ENCODE measurements at regions not wholly inside any gene's neighbourhood (a gene's known extent, or its start where the extent isn't known, plus 50 kb on each side); places are given as distances from the start of the nearest gene placed in this dataset.

- Histone ChIP-seq H3K9me3 (ENCODE audit: control insufficient read depth, insufficient read depth, low read length) (no peaks in the 10 kb centered on the region), H3K4me1 (ENCODE audit: control insufficient read depth, insufficient read depth, low read length) (no peaks in the 10 kb centered on the region), H3K4me3 (ENCODE audit: low read depth, low read length) (no peak overlapping the region)
Observed at GRCh38 chr2:121881950-121882349, 126.5 kb downstream of the TSN start.

GRCh38 chr2:121884078-121884477, 128.6 kb downstream of the TSN start:
- Histone ChIP-seq H3K36me3 (ENCODE audit: control insufficient read depth, insufficient read depth, low read length) (peaks cover 4% of the 10 kb centered on the region), H3K9me3 (ENCODE audit: control insufficient read depth, insufficient read depth, low read length) (no peaks in the 10 kb centered on the region), H3K4me3 (ENCODE audit: low read depth, low read length) (no peak overlapping the region), H3K9ac (ENCODE audit: low read depth, low read length) (no peak overlapping the region), H3K4me1 (ENCODE audit: control insufficient read depth, insufficient read depth, low read length) (no peaks in the 10 kb centered on the region), H3K27me3 (ENCODE audit: control insufficient read depth, insufficient read depth, low read length) (no peaks in the 10 kb centered on the region)

More at GRCh38 chr2:121881950-121882349, 126.5 kb downstream of the TSN start:
- Histone ChIP-seq H3K27me3 (ENCODE audit: control insufficient read depth, insufficient read depth, low read length) (no peaks in the 10 kb centered on the region), H3K36me3 (ENCODE audit: control insufficient read depth, insufficient read depth, low read length) (peaks cover 4% of the 10 kb centered on the region), H3K9ac (ENCODE audit: low read depth, low read length) (no peak overlapping the region)

GRCh38 chr2:121884511-121884921, 129.1 kb downstream of the TSN start:
- no peaks in the 10 kb centered on the region for H3K27me3 ChIP-seq (ENCODE audit: control insufficient read depth, insufficient read depth, low read length)
- peaks cover 4% of the 10 kb centered on the region for H3K36me3 ChIP-seq (ENCODE audit: control insufficient read depth, insufficient read depth, low read length)
- H3K4me3 ChIP-seq (ENCODE audit: low read depth, low read length): no peak overlapping the region
- H3K9ac ChIP-seq (ENCODE audit: low read depth, low read length): no peak overlapping the region
- no peaks in the 10 kb centered on the region for H3K9me3 ChIP-seq (ENCODE audit: control insufficient read depth, insufficient read depth, low read length)
- H3K4me1 ChIP-seq (ENCODE audit: control insufficient read depth, insufficient read depth, low read length): no peaks in the 10 kb centered on the region

- Histone ChIP-seq H3K36me3 (ENCODE audit: control insufficient read depth, insufficient read depth, low read length) (peaks cover 4% of the 10 kb centered on the region), H3K4me1 (ENCODE audit: control insufficient read depth, insufficient read depth, low read length) (no peaks in the 10 kb centered on the region), H3K9me3 (ENCODE audit: control insufficient read depth, insufficient read depth, low read length) (no peaks in the 10 kb centered on the region), H3K4me3 (ENCODE audit: low read depth, low read length) (no peak overlapping the region), H3K9ac (ENCODE audit: low read depth, low read length) (no peak overlapping the region), H3K27me3 (ENCODE audit: control insufficient read depth, insufficient read depth, low read length) (no peaks in the 10 kb centered on the region)
Observed at GRCh38 chr2:121886059-121886458, 130.6 kb downstream of the TSN start.

- Histone ChIP-seq H3K4me1 (ENCODE audit: control insufficient read depth, insufficient read depth, low read length) (no peaks in the 10 kb centered on the region), H3K4me3 (ENCODE audit: low read depth, low read length) (no peak overlapping the region), H3K36me3 (ENCODE audit: control insufficient read depth, insufficient read depth, low read length) (peaks cover 4% of the 10 kb centered on the region), H3K9me3 (ENCODE audit: control insufficient read depth, insufficient read depth, low read length) (no peaks in the 10 kb centered on the region), H3K9ac (ENCODE audit: low read depth, low read length) (no peak overlapping the region), H3K27me3 (ENCODE audit: control insufficient read depth, insufficient read depth, low read length) (no peaks in the 10 kb centered on the region)
Observed at GRCh38 chr2:121887513-121888188, 132.2 kb downstream of the TSN start.

- no peaks in the 10 kb centered on the region for H3K9me3 ChIP-seq (ENCODE audit: control insufficient read depth, insufficient read depth, low read length)
- peaks cover 4% of the 10 kb centered on the region for H3K36me3 ChIP-seq (ENCODE audit: control insufficient read depth, insufficient read depth, low read length)
- no peaks in the 10 kb centered on the region for H3K27me3 ChIP-seq (ENCODE audit: control insufficient read depth, insufficient read depth, low read length)
- H3K4me1 ChIP-seq (ENCODE audit: control insufficient read depth, insufficient read depth, low read length): no peaks in the 10 kb centered on the region
- H3K4me3 ChIP-seq (ENCODE audit: low read depth, low read length): no peak overlapping the region
- no peak overlapping the region for H3K9ac ChIP-seq (ENCODE audit: low read depth, low read length)
Observed at GRCh38 chr2:121888189-121888557, 132.7 kb downstream of the TSN start.

- Histone ChIP-seq H3K9ac (ENCODE audit: low read depth, low read length) (no peak overlapping the region), H3K36me3 (ENCODE audit: control insufficient read depth, insufficient read depth, low read length) (no peaks in the 10 kb centered on the region), H3K27me3 (ENCODE audit: control insufficient read depth, insufficient read depth, low read length) (no peaks in the 10 kb centered on the region), H3K9me3 (ENCODE audit: control insufficient read depth, insufficient read depth, low read length) (no peaks in the 10 kb centered on the region), H3K4me1 (ENCODE audit: control insufficient read depth, insufficient read depth, low read length) (no peaks in the 10 kb centered on the region), H3K4me3 (ENCODE audit: low read depth, low read length) (no peak overlapping the region)
Observed at GRCh38 chr2:121890041-121890440, 134.6 kb downstream of the TSN start.

GRCh38 chr2:121895723-121896571, 140.5 kb downstream of the TSN start:
- Histone ChIP-seq H3K4me1 (ENCODE audit: control insufficient read depth, insufficient read depth, low read length) (no peaks in the 10 kb centered on the region), H3K4me3 (ENCODE audit: low read depth, low read length) (no peak overlapping the region), H3K36me3 (ENCODE audit: control insufficient read depth, insufficient read depth, low read length) (no peaks in the 10 kb centered on the region), H3K9me3 (ENCODE audit: control insufficient read depth, insufficient read depth, low read length) (no peaks in the 10 kb centered on the region), H3K27me3 (ENCODE audit: control insufficient read depth, insufficient read depth, low read length) (no peaks in the 10 kb centered on the region), H3K9ac (ENCODE audit: low read depth, low read length) (no peak overlapping the region)

- Histone ChIP-seq H3K9me3 (ENCODE audit: control insufficient read depth, insufficient read depth, low read length) (no peaks in the 10 kb centered on the region), H3K4me3 (ENCODE audit: low read depth, low read length) (no peak overlapping the region), H3K9ac (ENCODE audit: low read depth, low read length) (no peak overlapping the region), H3K27me3 (ENCODE audit: control insufficient read depth, insufficient read depth, low read length) (no peaks in the 10 kb centered on the region), H3K4me1 (ENCODE audit: control insufficient read depth, insufficient read depth, low read length) (no peaks in the 10 kb centered on the region), H3K36me3 (ENCODE audit: control insufficient read depth, insufficient read depth, low read length) (no peaks in the 10 kb centered on the region)
Observed at GRCh38 chr2:121897335-121897970, 142.0 kb downstream of the TSN start.

GRCh38 chr2:121898483-121898882, 143.0 kb downstream of the TSN start:
- Histone ChIP-seq H3K4me3 (ENCODE audit: low read depth, low read length) (no peak overlapping the region), H3K9me3 (ENCODE audit: control insufficient read depth, insufficient read depth, low read length) (no peaks in the 10 kb centered on the region), H3K9ac (ENCODE audit: low read depth, low read length) (no peak overlapping the region), H3K27me3 (ENCODE audit: control insufficient read depth, insufficient read depth, low read length) (no peaks in the 10 kb centered on the region), H3K36me3 (ENCODE audit: control insufficient read depth, insufficient read depth, low read length) (no peaks in the 10 kb centered on the region), H3K4me1 (ENCODE audit: control insufficient read depth, insufficient read depth, low read length) (no peaks in the 10 kb centered on the region)

GRCh38 chr2:121900391-121900790, 144.9 kb downstream of the TSN start:
- H3K9me3 ChIP-seq (ENCODE audit: control insufficient read depth, insufficient read depth, low read length): no peaks in the 10 kb centered on the region
- H3K4me1 ChIP-seq (ENCODE audit: control insufficient read depth, insufficient read depth, low read length): no peaks in the 10 kb centered on the region
- no peaks in the 10 kb centered on the region for H3K36me3 ChIP-seq (ENCODE audit: control insufficient read depth, insufficient read depth, low read length)
- H3K9ac ChIP-seq (ENCODE audit: low read depth, low read length): no peak overlapping the region
- H3K27me3 ChIP-seq (ENCODE audit: control insufficient read depth, insufficient read depth, low read length): no peaks in the 10 kb centered on the region
- no peak overlapping the region for H3K4me3 ChIP-seq (ENCODE audit: low read depth, low read length)

Measured in iPS-15b (cell line).